NCI-H226 (cell line): ENCODE measurements at regions not wholly inside any gene's neighbourhood (a gene's known extent, or its start where the extent isn't known, plus 50 kb on each side); places are given as distances from the start of the nearest gene placed in this dataset.
A peak's percentile ranks its signal among the peaks of the same experiment; 100 is the strongest.
"Not testable (repeated sequence)": the region's sequence is repeated elsewhere in the genome, so short reads cannot be mapped to it uniquely, and the experiment has no call there.

Source experiments
- DNase-seq: peaks from one replicate; pipeline ENCODE4 v3.0.0-alpha.2; 2015

- DNase-seq, result no peak
These were observed 244.1 kb upstream of the MAF start for GRCh38 chr16:79844603-79845002.

GRCh38 chr16:79843631-79844043 is 243.1 kb upstream of the MAF start:
- no peak for DNase-seq

GRCh38 chr16:79843145-79843544 is 242.6 kb upstream of the MAF start:
- no peak for DNase-seq

GRCh38 chr16:79842197-79842596 is 241.7 kb upstream of the MAF start:
- no peak for DNase-seq

GRCh38 chr16:79839466-79840341 is 239.2 kb upstream of the MAF start:
- DNase-seq, result no peak

- DNase-seq, result no peak
These were observed 238.1 kb upstream of the MAF start for GRCh38 chr16:79838496-79839259.

GRCh38 chr16:79836144-79836543 is 235.6 kb upstream of the MAF start:
- no peak for DNase-seq

GRCh38 chr16:79835194-79835593 is 234.7 kb upstream of the MAF start:
- DNase-seq, result no peak

GRCh38 chr16:79834720-79835119 is 234.2 kb upstream of the MAF start:
- no peak for DNase-seq

GRCh38 chr16:79834003-79834402 is 233.5 kb upstream of the MAF start:
- DNase-seq, result not testable (repeated sequence)

GRCh38 chr16:79833559-79833958 is 233.0 kb upstream of the MAF start:
- DNase-seq, result no peak

- no peak for DNase-seq
These were observed 226.4 kb upstream of the MAF start for GRCh38 chr16:79826732-79827475.

GRCh38 chr16:79825002-79825401 is 224.5 kb upstream of the MAF start:
- no peak for DNase-seq

- DNase-seq, result no peak
These were observed 223.1 kb upstream of the MAF start for GRCh38 chr16:79823639-79824038.

GRCh38 chr16:79821911-79822310 is 221.4 kb upstream of the MAF start:
- DNase-seq, result no peak

- DNase-seq, result no peak
These were observed 215.6 kb upstream of the MAF start for GRCh38 chr16:79816081-79816497.

GRCh38 chr16:79815049-79815448 is 214.5 kb upstream of the MAF start:
- DNase-seq, result no peak

- DNase-seq, result no peak
These were observed 213.6 kb upstream of the MAF start for GRCh38 chr16:79814124-79814523.

- DNase-seq, result no peak
These were observed 211.0 kb upstream of the MAF start for GRCh38 chr16:79811541-79811940.

GRCh38 chr16:79810449-79811189 is 210.1 kb upstream of the MAF start:
- DNase-seq, result peak; percentile 26

GRCh38 chr16:79809376-79809775 is 208.8 kb upstream of the MAF start:
- DNase-seq, result no peak

- DNase-seq, result no peak
These were observed 208.2 kb upstream of the MAF start for GRCh38 chr16:79808731-79809130.

- no peak for DNase-seq
These were observed 206.2 kb upstream of the MAF start for GRCh38 chr16:79806757-79807156.
